HepG2 (cell line): ENCODE measurements at regions not wholly inside any gene's neighbourhood (a gene's known extent, or its start where the extent isn't known, plus 50 kb on each side); places are given as distances from the start of the nearest gene placed in this dataset.

Experiments used
- CHD2 ChIP-seq: IDR thresholded peaks from 2 replicates; pipeline ENCODE4 v1.6.1; 2011; ENCODE audit warnings: low read depth, low read length, improper control_type of control experiment
- FOXA1 ChIP-seq, 2 experiments: fragments of 450-650 bp in 1 of 2; sonication (generic) in 1 of 2; formaldehyde crosslinking in 1 of 2; IDR thresholded peaks; 2 replicates each; pipeline versions ENCODE4 v1.4.0 to v1.6.1; 2016 to 2020; ENCODE audit warnings: missing genetic modification reagents in 1 of 2
- KLF13 ChIP-seq: sonication (generic); formaldehyde crosslinking; IDR thresholded peaks from 2 replicates; pipeline ENCODE4 v1.4.0; 2020; ENCODE audit warnings: mild to moderate bottlenecking, missing genetic modification reagents
- RBAK ChIP-seq: sonication (generic); formaldehyde crosslinking; IDR thresholded peaks from 2 replicates; pipeline ENCODE4 v1.5.1; 2020; ENCODE audit warnings: mild to moderate bottlenecking, missing genetic modification reagents
- SP4 ChIP-seq: sonication (generic); formaldehyde crosslinking; IDR thresholded peaks from 2 replicates; pipeline ENCODE4 v1.8.1; 2023; ENCODE audit warnings: mild to moderate bottlenecking, missing genetic modification reagents
- TAF1 ChIP-seq: sonication (generic); formaldehyde crosslinking; IDR thresholded peaks from 2 replicates; pipeline ENCODE4 v1.4.0; 2020; ENCODE audit warnings: missing genetic modification reagents
- ZNF274 ChIP-seq: sonication (generic); formaldehyde crosslinking; IDR thresholded peaks from 2 replicates; pipeline ENCODE4 v1.5.1; 2020; ENCODE audit warnings: mild to moderate bottlenecking, missing genetic modification reagents
- ZNF766 ChIP-seq: sonication (generic); formaldehyde crosslinking; IDR thresholded peaks from 2 replicates; pipeline ENCODE4 v1.5.0; 2020; ENCODE audit warnings: missing genetic modification reagents, borderline replicate concordance
- ZNF780A ChIP-seq: sonication (generic); formaldehyde crosslinking; IDR thresholded peaks from 2 replicates; pipeline ENCODE4 v1.8.0; 2022; ENCODE audit warnings: mild to moderate bottlenecking, missing genetic modification reagents, moderate library complexity
- ZNF792 ChIP-seq: IDR thresholded peaks from 2 replicates; pipeline ENCODE4 v1.6.1; 2016

DNA sequence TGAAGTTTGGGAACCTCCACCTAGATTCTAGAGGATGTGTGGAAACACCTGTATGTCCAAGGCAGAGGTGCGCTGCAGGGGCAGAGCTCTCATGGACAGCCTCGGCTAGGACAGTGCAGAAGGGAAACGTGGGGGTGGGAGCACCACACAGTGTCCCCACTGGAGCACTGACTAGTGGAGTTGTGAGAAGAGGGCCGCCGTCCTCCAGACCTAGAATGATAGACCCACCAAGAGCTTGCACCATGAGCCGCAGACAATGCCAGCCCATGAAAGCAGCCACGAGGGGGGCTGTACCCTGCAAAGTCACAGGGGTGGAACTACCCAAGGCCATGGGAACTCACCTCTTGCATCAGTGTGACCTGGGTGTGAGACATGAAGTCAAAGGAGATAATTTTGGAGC lies 274.5 kb upstream of the FMR1 start:
- TF ChIP-seq SP4 (CRISPR knock-in tag) = no peak
- TF ChIP-seq RBAK (CRISPR knock-in tag) = no peak
- TF ChIP-seq ZNF274 = no peak
- no peak for TF ChIP-seq ZNF766 (CRISPR knock-in tag)
- TF ChIP-seq ZNF780A (CRISPR knock-in tag) = no peak
- no peak for TF ChIP-seq CHD2
- no peak for TF ChIP-seq TAF1 (CRISPR knock-in tag)
- no peak for TF ChIP-seq ZNF792 (CRISPR knock-in tag)
- no peak for TF ChIP-seq FOXA1 (IDR thresholded peaks at IDR 0.05)
- TF ChIP-seq FOXA1 (CRISPR knock-in tag; IDR thresholded peaks at IDR 0.05) = no peak
- no peak for TF ChIP-seq KLF13 (CRISPR knock-in tag)
